Endodermal cell (in vitro differentiated cells): ENCODE measurements at regions not wholly inside any gene's neighbourhood (a gene's known extent, or its start where the extent isn't known, plus 50 kb on each side); places are given as distances from the start of the nearest gene placed in this dataset.
"Not testable (repeated sequence)": the region's sequence is repeated elsewhere in the genome, so short reads cannot be mapped to it uniquely, and the experiment has no call there.

Experiments
- DNase-seq: peaks from one replicate; pipeline ENCODE4 v3.0.0-alpha.2; 2017
- H3K27ac ChIP-seq: 2 replicates; pipeline ENCODE4 v1.5.1; 2013; ENCODE audit warnings: mild to moderate bottlenecking, low read depth, low read length, moderate library complexity
- H3K27me3 ChIP-seq: 2 replicates; pipeline ENCODE4 v1.6.1; 2013; ENCODE audit warnings: mild to moderate bottlenecking, low read length, moderate library complexity; ENCODE audit not compliant: insufficient read depth, control insufficient read depth, poor library complexity, severe bottlenecking
- H3K36me3 ChIP-seq: 2 replicates; pipeline ENCODE4 v1.7.0; 2013; ENCODE audit warnings: mild to moderate bottlenecking, low read length, moderate library complexity; ENCODE audit not compliant: control insufficient read depth, insufficient read depth
- H3K4me1 ChIP-seq: one replicate; pipeline ENCODE4 v1.7.0; 2013; ENCODE audit warnings: low read length; ENCODE audit not compliant: control insufficient read depth, insufficient read depth
- H3K4me3 ChIP-seq: 2 replicates; pipeline ENCODE4 v1.5.1; 2013; ENCODE audit warnings: mild to moderate bottlenecking, low read length, moderate library complexity
- H3K9ac ChIP-seq: 2 replicates; pipeline ENCODE4 v1.6.1; 2013; ENCODE audit warnings: mild to moderate bottlenecking, low read length, moderate library complexity; ENCODE audit not compliant: poor library complexity, severe bottlenecking; ENCODE audit errors: extremely low read depth
- H3K9me3 ChIP-seq: 2 replicates; pipeline ENCODE4 v1.6.1; 2013; ENCODE audit warnings: mild to moderate bottlenecking, low read length, moderate library complexity; ENCODE audit not compliant: control insufficient read depth
- H3K27ac Mint-ChIP-seq: 2 replicates; pipeline ENCODE4 v1.8.0; 2020; ENCODE audit warnings: mixed read lengths
- H3K27me3 Mint-ChIP-seq: 2 replicates; pipeline ENCODE4 v1.8.0; 2021; ENCODE audit warnings: mild to moderate bottlenecking, mixed read lengths; ENCODE audit not compliant: insufficient read depth
- H3K36me3 Mint-ChIP-seq: 2 replicates; pipeline ENCODE4 v1.8.0; 2020; ENCODE audit warnings: low read depth, mixed read lengths
- H3K4me1 Mint-ChIP-seq: 2 replicates; pipeline ENCODE4 v1.8.0; 2020; ENCODE audit warnings: mixed read lengths
- H3K4me3 Mint-ChIP-seq: 2 replicates; pipeline ENCODE4 v1.8.0; 2020; ENCODE audit warnings: mild to moderate bottlenecking, moderate library complexity, mixed read lengths
- H3K9me3 Mint-ChIP-seq: 2 replicates; pipeline ENCODE4 v1.8.0; 2020; ENCODE audit warnings: mild to moderate bottlenecking, mixed read lengths
- CTCF ChIP-seq: fragments of 200-600 bp; sonication (generic); conservative IDR thresholded peaks from 2 replicates; pipeline ENCODE4 v1.5.0; 2021; ENCODE audit warnings: antibody characterized with exemption, mild to moderate bottlenecking
- WGBS, 2 experiments: methylation state at CpG; one replicate each; pipeline versions ENCODE4 v1.1.5 to v1.1.7; 2013; ENCODE audit warnings: missing lambda C conversion rate in 2 of 2, mixed read lengths in 1 of 2; ENCODE audit not compliant: insufficient coverage in 1 of 2, insufficient read length in 1 of 2; 5-methylcytosine and 5-hydroxymethylcytosine counted together

- Histone ChIP-seq H3K9me3 (no peaks in the 10 kb centered on the region), H3K4me3 (no peak overlapping the region), H3K4me1 (no peaks in the 10 kb centered on the region), H3K27ac (no peak overlapping the region), H3K36me3 (no peaks in the 10 kb centered on the region), H3K9ac (no peak overlapping the region), H3K27me3 (no peaks in the 10 kb centered on the region)
- DNase-seq: no peak
- H3K4me3 Mint-ChIP-seq: no peak overlapping the region
- no peak overlapping the region for H3K27ac Mint-ChIP-seq
- H3K27me3 Mint-ChIP-seq: no peaks in the 10 kb centered on the region
- no peaks in the 10 kb centered on the region for H3K36me3 Mint-ChIP-seq
- H3K9me3 Mint-ChIP-seq: peaks cover 3% of the 10 kb centered on the region
- 88% methylated on average over 2 of the region's 2 CpGs; no CpG with 5 or more reads in 1 of the 2 experiments for WGBS, 2 experiments
- peaks cover 30% of the 10 kb centered on the region for H3K4me1 Mint-ChIP-seq
- no peak for TF ChIP-seq CTCF
Observed at GRCh38 chrX:88828011-88828410, 81.0 kb downstream of the CPXCR1 start.

GRCh38 chrX:88830111-88830510 is 83.1 kb downstream of the CPXCR1 start:
- TF ChIP-seq CTCF: no peak
- H3K27ac Mint-ChIP-seq: no peak overlapping the region
- no peak overlapping the region for H3K4me3 Mint-ChIP-seq
- no peaks in the 10 kb centered on the region for H3K36me3 Mint-ChIP-seq
- peaks cover 8% of the 10 kb centered on the region for H3K9me3 Mint-ChIP-seq
- no peak overlapping the region for H3K4me3 ChIP-seq
- no peaks in the 10 kb centered on the region for H3K27me3 ChIP-seq
- no peaks in the 10 kb centered on the region for H3K27me3 Mint-ChIP-seq
- no peaks in the 10 kb centered on the region for H3K9me3 ChIP-seq
- no peak overlapping the region for H3K27ac ChIP-seq
- peaks cover 27% of the 10 kb centered on the region for H3K4me1 Mint-ChIP-seq
- 99 to 100% methylated on average over 1 to 6 of the region's 6 CpGs for WGBS, 2 experiments
- no peaks in the 10 kb centered on the region for H3K36me3 ChIP-seq
- H3K4me1 ChIP-seq: no peaks in the 10 kb centered on the region
- no peak overlapping the region for H3K9ac ChIP-seq
- DNase-seq: no peak

DNA sequence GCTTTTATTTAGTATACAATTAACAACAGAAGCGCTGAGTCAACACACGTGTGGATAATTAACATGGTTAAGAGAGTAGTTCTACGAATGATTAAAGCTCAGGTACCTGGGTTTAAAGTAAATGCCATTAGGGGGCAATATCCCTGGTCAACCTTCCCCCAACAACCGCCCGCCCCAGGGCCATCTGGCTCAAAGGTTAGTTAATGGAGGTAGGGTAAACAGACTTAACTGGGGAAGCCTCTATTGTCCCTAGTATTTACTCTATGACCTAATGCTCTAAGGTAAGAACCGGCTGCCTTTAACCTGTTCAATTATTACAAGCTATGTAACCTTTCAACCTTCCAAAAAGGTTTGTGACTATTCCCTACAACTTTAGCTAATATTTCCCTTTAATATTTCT is 90.7 kb downstream of the CPXCR1 start:
- Mint-ChIP-seq H3K27ac (peak overlapping the region; percentile 95), H3K9me3 (peaks cover 11% of the 10 kb centered on the region), H3K4me1 (peaks cover 27% of the 10 kb centered on the region)
- WGBS, 2 experiments: 53 to 60% methylated on average over 1 to 4 of the region's 6 CpGs
- not testable (repeated sequence) for H3K36me3 Mint-ChIP-seq, H3K27me3 Mint-ChIP-seq, H3K27me3 ChIP-seq, H3K27ac ChIP-seq, H3K4me3 ChIP-seq, H3K36me3 ChIP-seq, H3K4me1 ChIP-seq, H3K9me3 ChIP-seq, H3K4me3 Mint-ChIP-seq
- H3K9ac ChIP-seq: peak overlapping the region; percentile 41
- TF ChIP-seq CTCF: peak; percentile 59
- peak; percentile 65 for DNase-seq
